ENCODE measurements at regions not wholly inside any gene's neighbourhood (a gene's known extent, or its start where the extent isn't known, plus 50 kb on each side); places are given as distances from the start of the nearest gene placed in this dataset.

GRCh38 chrX:40199704-40200103 lies 101.9 kb upstream of the BCOR start:
- FAIRE-seq (no peak), DNase-seq (ENCODE audit: low read depth, low spot score) (no peak), ATAC-seq (no peak)
- WGBS (ENCODE audit: insufficient coverage, insufficient replicate concordance, low lambda C conversion rate, missing lambda C conversion rate), result 65% methylated on average over 7 of the region's 7 CpGs
- CTCF ChIA-PET, result no interaction called here
- Histone ChIP-seq H3K9me3 (replicated peaks; ENCODE audit: control insufficient read depth, insufficient read depth, low read length) (no peaks in the 10 kb centered on the region; the same call in 2 of the 3 replicates), H3K9ac (ENCODE audit: control insufficient read depth, insufficient read depth, low read length) (no peak overlapping the region), H3K27ac (ENCODE audit: control insufficient read depth, insufficient read depth) (no peak overlapping the region), H3K4me2 (ENCODE audit: control insufficient read depth, insufficient read depth) (no peak overlapping the region), H3K27me3 (replicated peaks in 1 of 2; ENCODE audit: control insufficient read depth in 2 of 2, insufficient read depth in 2 of 2, low read length in 1 of 2) (no peaks in the 10 kb centered on the region), H3K4me1 (ENCODE audit: control insufficient read depth, insufficient read depth, low read length) (peaks cover 11% of the 10 kb centered on the region; the same call in 1 of the 2 replicates), H3K36me3 (ENCODE audit: control insufficient read depth in 2 of 2, insufficient read depth in 2 of 2, low read length in 1 of 2) (no peaks in the 10 kb centered on the region), H4K20me1 (ENCODE audit: control insufficient read depth, insufficient read depth) (no peaks in the 10 kb centered on the region), H3K4me3 (no peak overlapping the region), H2AFZ (ENCODE audit: control insufficient read depth, low read depth, low read length) (no peak overlapping the region), H3K79me2 (ENCODE audit: control insufficient read depth, insufficient read depth, low read length) (no peaks in the 10 kb centered on the region)
- RAD21 ChIA-PET (ENCODE audit: unreplicated experiment), result no interaction called here
- no peak for TF ChIP-seq PML (IDR thresholded peaks at IDR 0.05; ENCODE audit: low read length)
- TF ChIP-seq TCF12 (IDR thresholded peaks at IDR 0.05; ENCODE audit: low read depth, low read length), result no peak
- no peak for TF ChIP-seq YBX1 (IDR thresholded peaks at IDR 0.05)
- no peak for TF ChIP-seq ZSCAN29 (IDR thresholded peaks at IDR 0.05)
- TF ChIP-seq ZBED1 (IDR thresholded peaks at IDR 0.05; ENCODE audit: borderline replicate concordance), result no peak
- TF ChIP-seq NR2F1 (conservative IDR thresholded peaks at IDR 0.05), result no peak
- no peak for TF ChIP-seq MXI1 (IDR thresholded peaks at IDR 0.05; ENCODE audit: low read depth, low read length)
- TF ChIP-seq CTCF (IDR thresholded peaks at IDR 0.05 in 2 of 3, conservative IDR thresholded peaks at IDR 0.05 in 1 of 3; ENCODE audit: control insufficient read depth in 2 of 3, extremely low read depth in 1 of 3, insufficient read depth in 1 of 3, low read depth in 3 of 3, low read length in 3 of 3), result no peak
- TF ChIP-seq NR2C1 (IDR thresholded peaks at IDR 0.05), result no peak
- no peak for TF ChIP-seq RB1 (IDR thresholded peaks at IDR 0.05; ENCODE audit: borderline replicate concordance)
- TF ChIP-seq NFIC (IDR thresholded peaks at IDR 0.05; ENCODE audit: low read depth, low read length), result no peak
- no peak for TF ChIP-seq SREBF1 (IDR thresholded peaks at IDR 0.05; ENCODE audit: low read length)
- TF ChIP-seq POLR2AphosphoS2 (IDR thresholded peaks at IDR 0.05; ENCODE audit: low read depth, low read length), result no peak
- TF ChIP-seq IRF5 (IDR thresholded peaks at IDR 0.05; ENCODE audit: borderline replicate concordance), result no peak
- no peak for TF ChIP-seq MAX (IDR thresholded peaks at IDR 0.05; ENCODE audit: low read depth, low read length)
- TF ChIP-seq STAT3 (IDR thresholded peaks at IDR 0.05; ENCODE audit: low read depth, low read length), result no peak
- no peak for TF ChIP-seq WRNIP1 (IDR thresholded peaks at IDR 0.05; ENCODE audit: borderline replicate concordance, low read depth, low read length)
- no peak for TF ChIP-seq EGR1 (IDR thresholded peaks at IDR 0.05; ENCODE audit: borderline replicate concordance in 1 of 2, low read depth in 2 of 2, low read length in 2 of 2)
- POLR2A ChIA-PET, result no interaction called here
- SMC1A ChIA-PET (ENCODE audit: uncharacterized antibody, unreplicated experiment), result no interaction called here
- BruUV-seq (replicated peaks), result no TSS peak
- intact Hi-C loops (cut with micrococcal nuclease; ENCODE audit: unreplicated experiment) (no loop called here), in situ Hi-C loops (cut with MboI) (no loop called here)
